Mesenchymal stem cell (in vitro differentiated cells and primary cell): ENCODE measurements at regions not wholly inside any gene's neighbourhood (a gene's known extent, or its start where the extent isn't known, plus 50 kb on each side); places are given as distances from the start of the nearest gene placed in this dataset.

Experiments used
- DNase-seq: peaks from one replicate; pipeline ENCODE4 v3.0.0-alpha.2; 2013
- H2AFZ ChIP-seq: one replicate; pipeline ENCODE4 v1.6.1; 2013; ENCODE audit warnings: low read depth, mild to moderate bottlenecking, control low read depth, inconsistent platforms, low read length, moderate library complexity
- H2AK5ac ChIP-seq: 2 replicates; pipeline ENCODE4 v1.6.1; 2013; ENCODE audit warnings: low read length, moderate library complexity, mild to moderate bottlenecking, inconsistent platforms; ENCODE audit not compliant: severe bottlenecking
- H2BK120ac ChIP-seq: one replicate; pipeline ENCODE4 v1.6.1; 2013; ENCODE audit warnings: low read depth, mild to moderate bottlenecking, inconsistent platforms, low read length, moderate library complexity
- H2BK12ac ChIP-seq, 2 experiments: one replicate each; pipeline ENCODE4 v1.6.1; 2013; ENCODE audit warnings: inconsistent platforms in 2 of 2, low read length in 2 of 2, mild to moderate bottlenecking in 2 of 2, moderate library complexity in 2 of 2, control low read depth in 1 of 2
- H2BK15ac ChIP-seq: one replicate; pipeline ENCODE4 v1.6.1; 2013; ENCODE audit warnings: mild to moderate bottlenecking, low read depth, inconsistent platforms; ENCODE audit not compliant: poor library complexity, severe bottlenecking
- H2BK5ac ChIP-seq: 2 replicates; pipeline ENCODE4 v1.6.1; 2013; ENCODE audit warnings: low read depth, mild to moderate bottlenecking, low read length, control low read depth, inconsistent platforms; ENCODE audit not compliant: poor library complexity, severe bottlenecking
- H3K14ac ChIP-seq, 2 experiments: one replicate each; pipeline ENCODE4 v1.6.1; 2013; ENCODE audit warnings: inconsistent platforms in 2 of 2, low read length in 2 of 2, control low read depth in 1 of 2, mild to moderate bottlenecking in 1 of 2, moderate library complexity in 1 of 2
- H3K18ac ChIP-seq, 2 experiments: one replicate each; pipeline ENCODE4 v1.6.1; 2013; ENCODE audit warnings: inconsistent platforms in 2 of 2, low read length in 2 of 2, control low read depth in 1 of 2, low read depth in 1 of 2, mild to moderate bottlenecking in 1 of 2
- H3K23ac ChIP-seq, 2 experiments: one replicate each; pipeline ENCODE4 v1.6.1; 2013; ENCODE audit warnings: inconsistent platforms in 2 of 2, low read length in 2 of 2, mild to moderate bottlenecking in 2 of 2, moderate library complexity in 2 of 2, control low read depth in 1 of 2
- H3K27ac ChIP-seq: 2 replicates; pipeline ENCODE4 v1.5.1; 2013; ENCODE audit warnings: mild to moderate bottlenecking, moderate library complexity, low read length, control low read depth, inconsistent platforms; ENCODE audit not compliant: poor library complexity, severe bottlenecking
- H3K27me3 ChIP-seq, 2 experiments: 2 replicates each; pipeline versions ENCODE4 v1.6.1 to v1.7.0; 2013; ENCODE audit warnings: low read length in 2 of 2, mild to moderate bottlenecking in 2 of 2, moderate library complexity in 2 of 2, control low read depth in 1 of 2, inconsistent platforms in 1 of 2; ENCODE audit not compliant: control insufficient read depth in 1 of 2, insufficient read depth in 1 of 2
- H3K36me3 ChIP-seq, 2 experiments: 2 replicates each; pipeline versions ENCODE4 v1.6.1 to v1.7.0; 2013; ENCODE audit warnings: low read length in 2 of 2, control low read depth in 1 of 2, inconsistent platforms in 1 of 2, low read depth in 1 of 2, mild to moderate bottlenecking in 1 of 2; ENCODE audit not compliant: insufficient read depth in 2 of 2, control insufficient read depth in 1 of 2
- H3K4ac ChIP-seq, 2 experiments: one replicate each; pipeline ENCODE4 v1.6.1; 2013; ENCODE audit warnings: inconsistent platforms in 2 of 2, low read length in 2 of 2, mild to moderate bottlenecking in 2 of 2, moderate library complexity in 2 of 2, control low read depth in 1 of 2, low read depth in 1 of 2
- H3K4me1 ChIP-seq: 2 replicates; pipeline ENCODE4 v1.6.1; 2013; ENCODE audit warnings: low read depth, low read length, control low read depth; ENCODE audit not compliant: control insufficient read depth, insufficient read depth
- H3K4me2 ChIP-seq: 2 replicates; pipeline ENCODE4 v1.6.1; 2013; ENCODE audit warnings: low read length, mild to moderate bottlenecking, inconsistent platforms; ENCODE audit not compliant: poor library complexity, severe bottlenecking
- H3K4me3 ChIP-seq, 2 experiments: 2 replicates each; pipeline versions ENCODE4 v1.5.1 to v1.7.0; 2013; ENCODE audit warnings: low read length in 2 of 2, mild to moderate bottlenecking in 2 of 2, control low read depth in 1 of 2, low read depth in 1 of 2; ENCODE audit not compliant: insufficient read depth in 1 of 2
- H3K79me1 ChIP-seq: replicated peaks from 2 replicates; pipeline ENCODE4 v1.6.1; 2013; ENCODE audit warnings: mild to moderate bottlenecking, control low read depth, low read length, inconsistent platforms; ENCODE audit not compliant: poor library complexity, severe bottlenecking
- H3K9ac ChIP-seq: 2 replicates; pipeline ENCODE4 v1.7.0; 2013; ENCODE audit warnings: mild to moderate bottlenecking, low read length, moderate library complexity
- H3K9me3 ChIP-seq: 2 replicates; pipeline ENCODE4 v1.7.0; 2013; ENCODE audit warnings: mild to moderate bottlenecking, low read length; ENCODE audit not compliant: control insufficient read depth
- H4K8ac ChIP-seq: one replicate; pipeline ENCODE4 v1.6.1; 2013; ENCODE audit warnings: inconsistent platforms, mild to moderate bottlenecking, low read length, moderate library complexity
- H4K91ac ChIP-seq: one replicate; pipeline ENCODE4 v1.6.1; 2013; ENCODE audit warnings: mild to moderate bottlenecking, low read length, inconsistent platforms
- WGBS: methylation state at CpG from one replicate; pipeline ENCODE4 v1.1.7; 2013; ENCODE audit warnings: mixed read lengths; 5-methylcytosine and 5-hydroxymethylcytosine counted together

GRCh38 chr4:132076829-132077228, 1072.3 kb upstream of the PCDH10 start:
- H3K18ac ChIP-seq = no peak overlapping the region
- no peak overlapping the region for H2BK12ac ChIP-seq
- H2BK15ac ChIP-seq = no peak overlapping the region
- H3K4me3 ChIP-seq = no peak overlapping the region
- no peaks in the 10 kb centered on the region for H3K4me1 ChIP-seq
- H4K8ac ChIP-seq = no peak overlapping the region
- no peak overlapping the region for H3K4ac ChIP-seq
- 45% methylated on average over 1 of the region's 2 CpGs for WGBS
- H3K27me3 ChIP-seq = no peaks in the 10 kb centered on the region
- no peaks in the 10 kb centered on the region for H3K79me1 ChIP-seq
- no peaks in the 10 kb centered on the region for H3K36me3 ChIP-seq
- no peak overlapping the region for H2AFZ ChIP-seq
- H3K23ac ChIP-seq = no peak overlapping the region
- no peak overlapping the region for H2BK120ac ChIP-seq
- no peak overlapping the region for H3K9ac ChIP-seq
- no peaks in the 10 kb centered on the region for H3K9me3 ChIP-seq
- no peak overlapping the region for H2AK5ac ChIP-seq
- no peak overlapping the region for H3K4me2 ChIP-seq
- DNase-seq = no peak
- H3K27ac ChIP-seq = no peak overlapping the region
- H4K91ac ChIP-seq = no peak overlapping the region
- no peak overlapping the region for H3K14ac ChIP-seq
- no peak overlapping the region for H2BK5ac ChIP-seq

- H2BK5ac ChIP-seq = no peak overlapping the region
- H3K27ac ChIP-seq = no peak overlapping the region
- H3K14ac ChIP-seq = no peak overlapping the region
- no peak overlapping the region for H3K4me2 ChIP-seq
- WGBS = 70% methylated on average over 4 of the region's 4 CpGs
- no peak overlapping the region for H4K8ac ChIP-seq
- H3K36me3 ChIP-seq = no peaks in the 10 kb centered on the region
- H2AFZ ChIP-seq = no peak overlapping the region
- no peak overlapping the region for H2AK5ac ChIP-seq
- no peak overlapping the region for H3K4ac ChIP-seq
- no peaks in the 10 kb centered on the region for H3K27me3 ChIP-seq
- no peak overlapping the region for H2BK120ac ChIP-seq
- no peak overlapping the region for H2BK15ac ChIP-seq
- no peak overlapping the region for H3K4me3 ChIP-seq
- H3K79me1 ChIP-seq = no peaks in the 10 kb centered on the region
- no peak overlapping the region for H3K18ac ChIP-seq
- H3K4me1 ChIP-seq = no peaks in the 10 kb centered on the region
- no peak overlapping the region for H3K9ac ChIP-seq
- no peak overlapping the region for H4K91ac ChIP-seq
- no peak overlapping the region for H2BK12ac ChIP-seq
- no peaks in the 10 kb centered on the region for H3K9me3 ChIP-seq
- no peak overlapping the region for H3K23ac ChIP-seq
- no peak for DNase-seq
These were observed 1064.0 kb upstream of the PCDH10 start for GRCh38 chr4:132085105-132085504.

GRCh38 chr4:132094017-132094416, 1055.1 kb upstream of the PCDH10 start:
- H3K4me2 ChIP-seq = no peak overlapping the region
- H2AFZ ChIP-seq = no peak overlapping the region
- H3K4me3 ChIP-seq = no peak overlapping the region
- H3K9me3 ChIP-seq = no peaks in the 10 kb centered on the region
- no peak overlapping the region for H3K27ac ChIP-seq
- H2BK120ac ChIP-seq = no peak overlapping the region
- 97% methylated on average over 4 of the region's 4 CpGs for WGBS
- H3K79me1 ChIP-seq = no peaks in the 10 kb centered on the region
- H3K14ac ChIP-seq = no peak overlapping the region
- no peak overlapping the region for H3K9ac ChIP-seq
- H3K4ac ChIP-seq = no peak overlapping the region
- no peak overlapping the region for H3K23ac ChIP-seq
- H2BK15ac ChIP-seq = no peak overlapping the region
- H3K4me1 ChIP-seq = no peaks in the 10 kb centered on the region
- H3K18ac ChIP-seq = no peak overlapping the region
- H4K91ac ChIP-seq = no peak overlapping the region
- H4K8ac ChIP-seq = no peak overlapping the region
- H3K27me3 ChIP-seq = no peaks in the 10 kb centered on the region
- no peak overlapping the region for H2AK5ac ChIP-seq
- no peak overlapping the region for H2BK12ac ChIP-seq
- no peaks in the 10 kb centered on the region for H3K36me3 ChIP-seq
- no peak for DNase-seq
- H2BK5ac ChIP-seq = no peak overlapping the region

- H3K4me2 ChIP-seq = no peak overlapping the region
- no peaks in the 10 kb centered on the region for H3K9me3 ChIP-seq
- no peak overlapping the region for H3K4ac ChIP-seq
- no peak overlapping the region for H3K9ac ChIP-seq
- H2BK5ac ChIP-seq = no peak overlapping the region
- no peak overlapping the region for H3K4me3 ChIP-seq
- no peak overlapping the region for H2AFZ ChIP-seq
- no peaks in the 10 kb centered on the region for H3K27me3 ChIP-seq
- no peak overlapping the region for H3K14ac ChIP-seq
- no peak overlapping the region for H4K8ac ChIP-seq
- no peak for DNase-seq
- no peaks in the 10 kb centered on the region for H3K36me3 ChIP-seq
- H3K79me1 ChIP-seq = no peaks in the 10 kb centered on the region
- H2BK15ac ChIP-seq = no peak overlapping the region
- no peak overlapping the region for H2BK12ac ChIP-seq
- H2AK5ac ChIP-seq = no peak overlapping the region
- H4K91ac ChIP-seq = no peak overlapping the region
- H3K4me1 ChIP-seq = no peaks in the 10 kb centered on the region
- H2BK120ac ChIP-seq = no peak overlapping the region
- H3K23ac ChIP-seq = no peak overlapping the region
- H3K27ac ChIP-seq = no peak overlapping the region
- H3K18ac ChIP-seq = no peak overlapping the region
These were observed 1052.1 kb upstream of the PCDH10 start for GRCh38 chr4:132097041-132097440.
